ENCODE measurements at regions not wholly inside any gene's neighbourhood (a gene's known extent, or its start where the extent isn't known, plus 50 kb on each side); places are given as distances from the start of the nearest gene placed in this dataset.
A peak's percentile ranks its signal among the peaks of the same experiment; 100 is the strongest.

- DNase-seq (ENCODE audit: low read depth) = no peak
Measured at GRCh38 chr6:82072121-82072521, 175.4 kb downstream of the IBTK start.

DNA sequence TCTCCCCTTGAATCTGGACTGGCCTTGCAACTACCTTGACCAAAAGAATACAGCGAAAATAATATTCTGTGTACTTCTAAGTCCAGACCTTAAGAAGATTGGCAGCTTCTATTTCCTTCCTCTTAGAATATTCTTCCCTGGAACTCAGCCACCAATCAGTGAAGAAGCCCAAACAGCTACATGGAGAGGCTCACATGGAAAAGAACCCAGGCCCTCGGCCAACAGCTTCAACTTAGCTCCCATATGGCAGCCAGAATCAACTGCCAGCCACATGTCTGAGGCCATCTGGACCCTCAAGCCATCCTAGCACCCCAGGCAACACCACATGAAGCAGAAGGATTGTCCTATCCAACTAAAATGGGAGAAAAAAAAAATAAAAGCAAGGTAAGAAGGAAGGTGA lies 178.8 kb downstream of the IBTK start:
- no peak for DNase-seq (ENCODE audit: low read depth)

DNA sequence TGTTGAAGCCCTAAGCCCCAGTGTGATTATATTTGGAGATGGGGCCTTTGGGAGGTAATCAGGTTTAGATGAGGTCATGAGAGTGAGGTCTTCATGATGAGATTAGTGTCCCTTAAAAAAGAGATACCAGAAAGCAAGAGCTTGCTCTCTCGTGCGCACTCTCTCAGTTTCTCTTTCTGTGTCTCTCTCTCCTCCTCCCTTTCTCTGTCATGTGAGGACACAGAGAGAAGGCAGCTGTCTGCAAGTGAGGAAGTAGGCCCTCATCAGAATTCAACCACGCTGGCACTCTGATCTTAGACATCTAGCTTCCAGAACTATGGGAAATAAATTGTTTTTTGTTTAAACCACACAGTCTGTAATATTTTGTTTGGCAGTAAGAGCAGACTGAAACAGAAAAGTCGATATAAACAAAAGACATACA lies 180.5 kb downstream of the IBTK start:
- DNase-seq (ENCODE audit: low read depth) = no peak

DNA sequence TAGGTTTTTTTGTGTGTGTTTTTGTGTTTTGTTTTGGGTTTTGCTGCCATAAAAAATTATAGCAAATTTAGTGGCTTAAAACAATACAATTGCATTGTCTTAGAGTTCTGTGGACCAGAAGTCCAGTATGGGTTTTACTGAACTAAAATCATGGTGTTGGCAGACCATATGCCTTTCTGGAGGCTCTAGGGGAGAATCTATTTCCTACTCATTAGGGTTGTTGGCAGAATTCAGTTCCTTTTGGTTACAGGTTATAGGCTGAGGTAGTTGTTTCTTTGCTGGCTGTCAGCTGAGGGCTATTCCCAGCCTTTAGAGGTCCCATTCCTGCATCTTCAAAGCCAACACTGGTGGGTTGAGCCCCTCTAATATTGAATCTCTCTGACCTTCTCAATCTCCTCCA lies 181.3 kb downstream of the IBTK start:
- DNase-seq (ENCODE audit: low read depth) = no peak

DNA sequence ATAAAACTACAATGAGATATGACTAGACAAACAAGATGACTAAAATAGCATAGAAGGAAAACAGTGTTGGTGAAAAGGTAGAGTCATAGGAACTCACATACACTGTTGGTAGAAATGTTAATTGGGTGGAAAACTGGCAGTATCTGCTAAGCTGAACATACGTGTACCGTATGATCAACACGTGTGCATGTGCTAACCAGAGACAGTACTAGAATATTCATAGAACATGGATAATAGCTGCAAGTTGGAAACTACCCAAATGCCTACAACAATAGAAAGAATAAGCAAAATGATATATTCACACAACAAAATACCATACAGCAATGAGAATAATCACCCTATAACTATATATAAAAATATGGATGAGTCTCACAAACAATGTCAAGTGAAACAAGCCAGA lies 184.0 kb downstream of the IBTK start:
- no peak for DNase-seq (ENCODE audit: low read depth)

DNA sequence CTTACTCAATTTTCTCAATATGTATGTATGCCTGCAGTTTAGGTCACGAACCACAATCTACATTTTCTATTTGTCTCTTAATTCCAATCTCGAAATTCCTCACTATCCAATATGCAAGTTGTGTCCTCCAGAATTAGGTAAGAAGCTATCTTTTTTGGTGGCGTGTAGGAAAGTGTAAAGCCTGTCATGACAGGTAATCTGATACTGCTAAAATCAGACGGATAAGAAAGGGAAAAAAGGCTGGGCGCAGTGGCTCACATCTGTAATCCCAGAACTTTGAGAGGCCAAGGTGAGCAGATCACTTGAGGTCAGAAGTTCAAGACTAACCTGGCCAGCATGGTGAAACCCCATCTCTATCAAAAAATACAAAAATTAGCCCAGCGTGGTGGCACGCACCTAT lies 185.3 kb downstream of the IBTK start:
- DNase-seq (ENCODE audit: low read depth) = no peak

DNA sequence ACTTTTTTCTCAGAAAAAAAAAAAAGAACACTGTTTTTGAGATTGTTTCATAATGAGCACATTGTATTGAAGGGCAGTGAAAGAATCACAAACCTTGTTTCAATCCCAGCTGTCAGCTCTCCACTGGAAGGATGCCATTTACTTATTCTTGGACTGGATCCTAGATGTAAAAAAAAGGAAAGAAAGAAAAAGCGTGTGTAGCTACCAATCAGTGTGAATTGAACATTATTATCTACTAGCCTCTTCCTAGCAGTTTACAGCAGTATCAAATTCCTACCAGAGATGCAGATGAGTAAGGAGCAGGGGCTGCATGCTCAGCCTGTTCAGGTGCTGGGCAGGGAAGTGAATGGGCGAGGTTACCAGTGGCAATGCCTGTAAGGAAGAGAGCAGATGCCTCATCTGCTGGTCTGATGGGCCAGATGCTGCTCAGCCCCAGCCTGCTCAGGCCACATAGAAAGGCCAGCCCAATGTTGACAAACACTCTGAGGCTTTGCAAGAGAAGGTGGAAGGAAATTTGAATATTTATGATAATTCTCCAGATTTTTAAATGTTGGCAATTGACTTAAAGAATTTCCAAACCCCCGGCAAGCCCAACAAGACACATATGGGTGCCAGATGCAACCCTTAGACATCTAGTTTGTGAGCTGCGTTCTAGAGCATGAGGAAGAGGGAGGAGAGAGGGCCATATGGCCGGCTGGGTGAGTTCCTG lies 189.5 kb downstream of the IBTK start:
- DNase-seq (ENCODE audit: low read depth) = no peak

DNA sequence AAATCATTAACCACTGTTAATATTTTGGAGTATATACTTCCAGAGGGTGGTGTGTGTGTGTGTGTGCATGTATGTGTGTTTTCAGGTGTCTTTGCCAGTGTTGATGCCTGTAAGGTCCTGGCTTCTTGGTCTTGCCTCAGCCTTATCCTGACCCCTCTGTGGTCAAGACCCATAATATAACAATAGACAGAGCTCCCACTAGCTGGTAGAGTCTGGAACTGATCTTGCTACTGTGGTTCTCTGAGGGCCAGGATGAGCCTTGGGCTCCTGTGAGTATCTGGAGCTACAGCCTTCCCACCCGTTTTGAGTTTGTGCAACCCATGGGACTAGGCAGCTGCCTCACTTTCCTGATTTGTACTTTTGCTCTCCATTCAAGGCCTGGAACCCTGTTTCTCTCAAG lies 191.0 kb downstream of the IBTK start:
- no peak for DNase-seq (ENCODE audit: low read depth)

- DNase-seq (ENCODE audit: low read depth) = peak; percentile 79
Measured at GRCh38 chr6:82045965-82046756, 201.4 kb downstream of the IBTK start.

GRCh38 chr6:82040405-82041221 lies 206.9 kb downstream of the IBTK start:
- no peak for DNase-seq (ENCODE audit: low read depth)

GRCh38 chr6:82038631-82039030 lies 208.9 kb downstream of the IBTK start:
- no peak for DNase-seq (ENCODE audit: low read depth)

DNA sequence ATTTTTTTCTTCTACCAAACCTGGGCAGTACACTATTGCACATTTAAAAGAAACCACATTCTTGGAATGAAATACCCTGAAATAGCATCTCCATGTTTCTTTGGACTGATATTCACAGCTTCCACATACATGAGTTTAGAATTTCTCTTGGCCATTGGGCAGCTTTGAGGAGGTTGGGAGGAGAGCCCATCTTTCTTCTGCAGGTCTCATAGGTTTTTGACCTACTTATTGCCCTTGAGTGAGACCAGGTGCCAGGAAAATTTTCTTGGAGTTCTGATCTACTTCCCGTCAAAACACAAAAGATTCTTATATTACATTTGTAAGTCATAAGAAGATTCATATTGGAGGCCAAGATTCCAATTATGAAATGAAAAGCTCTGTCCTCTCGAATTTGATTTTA lies 212.0 kb downstream of the IBTK start:
- no peak for DNase-seq (ENCODE audit: low read depth)

DNA sequence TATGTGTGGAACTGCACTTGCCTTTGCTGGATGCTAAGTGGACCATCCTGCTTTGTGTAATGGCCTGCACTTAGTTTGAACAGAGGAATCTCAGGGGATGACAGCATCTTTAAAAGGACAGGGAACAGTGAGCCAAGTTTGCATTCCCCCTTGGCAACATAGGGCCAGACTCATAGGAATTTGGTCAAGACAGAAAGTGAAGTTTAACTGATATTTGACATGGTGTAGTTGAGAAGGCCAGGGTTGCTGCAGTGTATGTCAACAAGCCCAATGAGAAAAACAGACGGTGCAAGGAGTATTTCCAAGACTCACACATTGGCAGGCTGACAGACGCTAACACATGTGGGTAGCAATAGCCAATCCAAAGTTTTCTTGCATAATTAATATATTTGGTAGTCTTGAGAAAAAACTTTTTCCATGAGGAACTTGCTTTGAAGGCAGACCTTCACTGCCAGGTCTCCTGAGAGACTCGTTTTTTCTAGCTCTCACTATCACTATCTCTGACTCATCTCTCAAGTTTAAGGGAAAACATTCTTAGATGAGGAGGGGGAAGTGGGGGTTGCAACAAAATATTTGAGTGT lies 213.8 kb downstream of the IBTK start:
- DNase-seq (ENCODE audit: low read depth) = no peak

- DNase-seq (ENCODE audit: low read depth) = no peak
Measured at GRCh38 chr6:82032444-82032843, 215.1 kb downstream of the IBTK start.

DNA sequence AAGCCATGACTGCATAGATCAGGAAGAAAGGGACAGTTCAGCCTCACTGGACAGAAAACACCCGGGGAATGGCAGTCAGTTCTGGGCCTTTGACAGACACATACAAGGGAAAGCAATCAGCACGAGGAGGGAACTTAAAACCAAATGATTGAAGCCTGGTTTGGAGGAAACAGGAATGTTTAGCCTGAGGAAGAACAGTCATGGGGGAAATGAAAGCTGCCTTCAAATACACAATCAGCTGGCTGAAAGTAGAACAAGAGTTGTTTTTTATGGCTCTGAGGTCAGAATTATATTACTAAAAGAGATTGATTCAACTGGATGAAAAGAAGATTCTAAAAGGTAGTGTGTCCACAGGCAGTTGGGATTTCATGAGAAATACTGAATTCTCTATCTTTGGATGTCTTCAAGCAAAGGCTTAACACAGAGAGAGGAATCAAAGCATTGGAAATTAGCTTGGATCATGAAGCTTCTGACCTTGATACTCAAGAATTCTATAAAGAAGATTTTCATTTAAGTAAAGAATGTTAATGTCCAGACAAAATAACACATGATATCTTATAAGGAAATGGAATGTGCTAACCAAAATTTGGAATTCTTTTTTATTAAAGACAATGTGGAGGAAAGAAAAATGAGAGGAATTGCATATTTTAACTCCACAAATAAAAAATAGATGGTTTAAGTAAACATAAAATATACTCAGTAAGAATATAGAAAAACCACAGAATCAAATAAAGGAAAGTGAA lies 216.6 kb downstream of the IBTK start:
- no peak for DNase-seq (ENCODE audit: low read depth)

DNA sequence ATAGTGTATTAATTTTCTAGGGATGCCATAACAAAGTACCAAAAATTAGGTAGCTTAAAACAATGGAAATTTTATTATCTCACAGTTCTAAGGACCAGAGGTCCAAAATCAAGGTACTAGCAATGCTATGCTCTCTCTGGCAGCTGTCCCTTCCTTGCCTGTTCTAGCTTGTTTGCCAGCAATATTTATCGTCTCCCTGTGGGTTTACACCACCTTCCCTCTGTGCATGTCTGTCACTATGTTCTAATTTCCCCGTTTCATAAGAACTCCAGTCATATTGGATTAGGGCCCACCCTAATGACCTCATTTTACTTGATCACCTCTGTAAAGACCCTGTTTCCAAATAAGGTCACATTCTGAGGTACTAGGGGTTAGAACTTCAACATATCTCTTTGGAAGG lies 217.2 kb downstream of the IBTK start:
- DNase-seq (ENCODE audit: low read depth) = no peak

- DNase-seq (ENCODE audit: low read depth) = peak; percentile 55
Measured at GRCh38 chr6:82025271-82025670, 222.3 kb downstream of the IBTK start.

GRCh38 chr6:82022614-82023129 lies 224.9 kb downstream of the IBTK start:
- no peak for DNase-seq (ENCODE audit: low read depth)

GRCh38 chr6:82017773-82018172 lies 229.8 kb downstream of the IBTK start:
- no peak for DNase-seq (ENCODE audit: low read depth)

DNA sequence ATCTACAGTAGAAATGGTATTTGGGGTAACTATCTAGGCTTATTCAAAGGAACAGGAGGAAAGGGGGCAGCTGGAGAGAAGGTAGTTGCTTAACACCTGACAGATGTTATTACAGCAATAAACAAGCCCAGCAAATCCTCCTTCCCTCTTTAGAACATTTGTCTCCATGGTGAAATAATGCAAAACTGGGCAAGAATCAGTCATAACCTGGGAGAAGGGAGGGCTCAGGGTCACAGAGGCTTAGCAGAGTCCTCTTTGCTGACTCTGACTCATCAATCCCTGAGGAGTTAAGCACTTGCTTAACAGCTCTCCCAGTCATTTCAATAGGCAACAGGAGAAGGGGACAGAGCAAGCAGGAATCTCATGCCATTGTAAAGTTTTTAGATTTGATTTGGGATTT lies 230.3 kb downstream of the IBTK start:
- no peak for DNase-seq (ENCODE audit: low read depth)

GRCh38 chr6:82015526-82015925 lies 232.0 kb downstream of the IBTK start:
- no peak for DNase-seq (ENCODE audit: low read depth)

DNA sequence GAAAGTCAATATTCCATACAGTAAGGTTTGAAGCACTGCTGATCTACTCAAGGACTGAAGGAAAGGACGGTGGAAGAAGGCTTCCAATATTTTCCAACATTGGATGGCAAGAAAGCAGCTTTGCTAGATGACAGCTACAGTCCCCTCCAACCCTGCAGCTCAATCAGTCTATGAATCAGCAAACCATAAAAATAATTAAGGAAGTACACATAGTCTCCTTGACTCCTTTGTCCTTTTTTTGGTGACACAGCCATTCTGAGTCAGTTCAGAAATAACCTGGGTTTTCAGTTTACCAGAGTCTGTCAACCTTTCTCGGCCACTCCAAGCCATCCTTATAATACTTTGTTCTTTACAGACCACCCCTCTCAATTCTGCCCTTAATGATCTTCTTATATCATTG lies 232.5 kb downstream of the IBTK start:
- no peak for DNase-seq (ENCODE audit: low read depth)

Measured in non-pigmented ciliary epithelial cell (primary cell).